ENCODE measurements at regions not wholly inside any gene's neighbourhood (a gene's known extent, or its start where the extent isn't known, plus 50 kb on each side); places are given as distances from the start of the nearest gene placed in this dataset.

DNA sequence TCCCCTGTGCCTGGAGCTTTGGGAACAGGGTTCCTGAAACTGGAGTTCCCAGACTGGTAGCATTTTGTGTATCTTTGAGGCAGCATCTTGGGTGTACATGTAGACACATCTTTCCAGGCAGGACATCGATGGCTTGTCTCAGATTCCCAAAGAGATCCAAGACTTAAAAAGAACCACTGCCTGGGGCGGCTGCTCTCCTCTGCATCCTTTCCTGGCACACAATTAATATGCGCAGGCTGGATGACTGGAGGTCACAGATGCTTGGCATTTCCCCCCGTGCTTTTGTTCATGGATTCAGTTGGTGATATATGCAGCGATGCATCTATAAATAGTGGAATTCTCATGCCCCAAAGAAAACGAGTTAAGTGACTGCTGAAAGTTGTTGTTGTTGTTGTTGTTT lies 80.5 kb downstream of the CLDN34 start:
- WGBS, 2 experiments (ENCODE audit: insufficient coverage in 2 of 2), result 60 to 64% methylated on average over 2 to 4 of the region's 6 CpGs
- H3K9me3 ChIP-seq (ENCODE audit: control insufficient read depth, low read length), result no peaks in the 10 kb centered on the region
- no peaks in the 10 kb centered on the region for H3K36me3 ChIP-seq (ENCODE audit: control insufficient read depth, insufficient read depth, low read length)
- peak overlapping the region; percentile 59 for H3K27ac ChIP-seq (ENCODE audit: low read depth, low read length, severe bottlenecking)
- H3K4me1 ChIP-seq (ENCODE audit: control insufficient read depth, insufficient read depth, low read length, poor library complexity, severe bottlenecking), result peaks cover 12% of the 10 kb centered on the region
- no peak overlapping the region for H3K4me3 ChIP-seq (ENCODE audit: extremely low read depth, insufficient read depth, low read length, poor library complexity, severe bottlenecking)

DNA sequence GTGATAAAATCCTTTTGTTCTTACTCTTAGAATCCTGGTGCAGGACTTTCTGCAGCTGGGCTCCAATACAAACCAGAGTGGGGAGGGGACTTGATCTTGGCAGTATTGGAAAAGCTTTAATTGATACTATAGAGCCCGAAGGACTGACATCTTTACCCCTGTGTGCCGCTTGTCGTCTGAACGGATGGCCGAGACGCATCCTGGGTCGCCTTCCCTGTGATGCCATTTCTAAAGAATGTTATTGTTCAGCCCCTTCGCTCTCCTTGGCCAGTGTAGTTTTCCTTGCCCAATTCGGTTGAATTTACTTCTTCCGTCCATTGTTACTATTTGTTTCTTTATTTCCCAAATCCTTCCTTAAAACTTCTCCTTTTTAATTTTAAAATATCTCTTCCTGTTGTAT lies 80.9 kb downstream of the CLDN34 start:
- peak overlapping the region; percentile 59 for H3K27ac ChIP-seq (ENCODE audit: low read depth, low read length, severe bottlenecking)

DNA sequence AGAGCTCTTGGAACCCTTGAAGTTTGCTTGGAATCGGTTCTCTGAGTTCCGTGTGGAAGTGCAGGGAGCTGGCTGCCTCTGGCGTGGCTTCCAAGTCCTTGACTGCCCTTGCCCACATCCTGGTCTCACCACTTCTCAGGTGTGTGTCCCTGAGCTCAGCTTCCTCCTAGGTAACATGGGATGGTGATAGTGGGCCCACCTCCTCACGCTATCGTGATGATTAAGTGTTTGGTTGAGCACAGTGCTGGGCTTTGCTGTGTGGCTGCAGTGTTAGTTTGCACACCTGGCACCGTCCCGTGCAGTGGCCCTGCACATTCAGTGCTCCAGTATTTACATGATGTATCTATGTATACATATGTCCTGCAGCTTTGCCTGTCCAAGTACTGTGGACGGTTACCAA lies 81.5 kb downstream of the CLDN34 start:
- no peak overlapping the region for H3K27ac ChIP-seq (ENCODE audit: low read depth, low read length, severe bottlenecking)

More for the DNA sequence above, 80.9 kb downstream of the CLDN34 start:
- no peaks in the 10 kb centered on the region for H3K36me3 ChIP-seq (ENCODE audit: control insufficient read depth, insufficient read depth, low read length)
- peaks cover 12% of the 10 kb centered on the region for H3K4me1 ChIP-seq (ENCODE audit: control insufficient read depth, insufficient read depth, low read length, poor library complexity, severe bottlenecking)
- WGBS, 2 experiments (ENCODE audit: insufficient coverage in 2 of 2), result 18 to 19% methylated on average over 6 to 7 of the region's 10 CpGs
- H3K9me3 ChIP-seq (ENCODE audit: control insufficient read depth, low read length), result no peaks in the 10 kb centered on the region
- no peak overlapping the region for H3K4me3 ChIP-seq (ENCODE audit: extremely low read depth, insufficient read depth, low read length, poor library complexity, severe bottlenecking)

DNA sequence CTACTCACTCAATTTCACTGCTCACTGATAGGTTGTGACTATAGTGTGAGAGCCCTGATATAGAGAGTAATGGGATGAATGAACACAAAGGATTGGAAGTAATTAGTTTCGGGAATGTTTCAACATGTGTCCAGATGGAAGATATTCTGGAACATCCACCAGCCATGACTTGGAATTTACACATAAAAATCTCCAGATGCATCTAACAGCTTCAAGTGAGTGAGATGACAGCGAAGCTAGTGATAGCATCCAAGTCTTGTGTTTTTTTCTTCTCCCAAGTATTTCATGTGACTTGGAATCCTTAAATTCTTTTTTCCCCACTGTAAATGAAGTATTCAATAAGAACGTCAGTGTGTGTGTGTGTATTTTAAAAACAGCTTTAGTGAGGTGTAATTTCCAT lies 82.1 kb downstream of the CLDN34 start:
- Histone ChIP-seq H3K4me1 (ENCODE audit: control insufficient read depth, insufficient read depth, low read length, poor library complexity, severe bottlenecking) (peaks cover 12% of the 10 kb centered on the region), H3K4me3 (ENCODE audit: extremely low read depth, insufficient read depth, low read length, poor library complexity, severe bottlenecking) (no peak overlapping the region), H3K9me3 (ENCODE audit: control insufficient read depth, low read length) (no peaks in the 10 kb centered on the region), H3K27ac (ENCODE audit: low read depth, low read length, severe bottlenecking) (no peak overlapping the region), H3K36me3 (ENCODE audit: control insufficient read depth, insufficient read depth, low read length) (no peaks in the 10 kb centered on the region)
- WGBS, 2 experiments (ENCODE audit: insufficient coverage in 2 of 2), result no CpG with 5 or more reads among the region's 3 CpGs

More for the DNA sequence above, 81.5 kb downstream of the CLDN34 start:
- H3K9me3 ChIP-seq (ENCODE audit: control insufficient read depth, low read length), result no peaks in the 10 kb centered on the region
- no peaks in the 10 kb centered on the region for H3K36me3 ChIP-seq (ENCODE audit: control insufficient read depth, insufficient read depth, low read length)
- no peak overlapping the region for H3K4me3 ChIP-seq (ENCODE audit: extremely low read depth, insufficient read depth, low read length, poor library complexity, severe bottlenecking)
- WGBS, 2 experiments (ENCODE audit: insufficient coverage in 2 of 2), result no CpG with 5 or more reads among the region's 8 CpGs
- H3K4me1 ChIP-seq (ENCODE audit: control insufficient read depth, insufficient read depth, low read length, poor library complexity, severe bottlenecking), result peaks cover 12% of the 10 kb centered on the region

DNA sequence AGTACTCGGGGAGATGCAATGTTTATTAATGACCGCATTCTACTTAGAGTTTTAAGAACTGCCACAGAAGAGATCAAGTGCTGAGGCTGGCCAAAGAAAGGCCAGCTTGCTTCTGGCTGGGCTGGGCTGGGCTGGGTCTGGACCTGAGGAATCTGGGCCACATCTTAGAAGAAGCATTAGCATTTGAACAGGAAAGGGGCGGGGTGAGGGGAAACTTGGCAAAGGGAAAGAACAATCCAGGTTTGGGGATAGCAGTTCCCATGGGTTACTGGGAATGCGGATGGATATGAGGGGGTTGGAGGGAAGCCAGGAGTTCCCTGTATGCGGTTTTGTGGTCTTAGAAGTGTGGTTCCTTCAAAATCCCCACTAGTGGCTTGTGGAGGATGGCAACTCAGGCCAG lies 83.3 kb downstream of the CLDN34 start:
- H3K27ac ChIP-seq (ENCODE audit: low read depth, low read length, severe bottlenecking), result no peak overlapping the region
- WGBS, 2 experiments (ENCODE audit: insufficient coverage in 2 of 2), result 58 to 100% methylated on average over 1 to 3 of the region's 5 CpGs
- peaks cover 12% of the 10 kb centered on the region for H3K4me1 ChIP-seq (ENCODE audit: control insufficient read depth, insufficient read depth, low read length, poor library complexity, severe bottlenecking)
- H3K9me3 ChIP-seq (ENCODE audit: control insufficient read depth, low read length), result no peaks in the 10 kb centered on the region
- H3K36me3 ChIP-seq (ENCODE audit: control insufficient read depth, insufficient read depth, low read length), result peaks cover 4% of the 10 kb centered on the region
- H3K4me3 ChIP-seq (ENCODE audit: extremely low read depth, insufficient read depth, low read length, poor library complexity, severe bottlenecking), result no peak overlapping the region

DNA sequence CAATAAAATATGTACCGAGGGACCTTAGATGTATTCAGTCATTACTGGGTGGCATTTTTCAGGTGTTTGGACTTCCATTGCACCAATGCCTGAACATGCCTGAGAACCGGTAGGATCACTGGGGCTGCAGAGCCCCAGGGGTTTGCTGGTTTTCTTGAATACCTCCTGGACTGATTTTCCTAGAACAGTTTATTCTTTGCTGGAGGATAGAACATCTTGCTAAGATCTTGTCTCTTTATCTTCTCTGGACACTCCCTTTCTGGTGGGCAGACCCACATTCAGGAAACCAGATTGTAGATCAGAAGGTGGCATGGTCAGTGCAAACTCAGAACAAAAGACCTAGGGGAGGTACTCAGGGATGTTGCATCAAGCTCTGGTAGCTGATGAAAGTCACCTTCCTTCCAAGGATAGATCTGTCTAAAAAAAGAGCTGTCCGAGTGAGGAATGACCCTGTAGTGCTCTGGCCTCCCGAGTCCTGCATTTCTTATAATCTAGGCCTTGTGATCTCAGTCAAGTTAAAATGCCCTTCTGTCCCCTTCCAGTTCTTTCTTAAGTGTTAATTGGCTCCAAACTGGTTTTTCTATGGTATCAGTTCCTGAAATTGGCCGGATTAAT lies 84.8 kb downstream of the CLDN34 start:
- 96% methylated on average over 3 of the region's 5 CpGs; no CpG with 5 or more reads in 1 of the 2 experiments for WGBS, 2 experiments (ENCODE audit: insufficient coverage in 2 of 2)
- H3K27ac ChIP-seq (ENCODE audit: low read depth, low read length, severe bottlenecking), result no peak overlapping the region
- H3K4me3 ChIP-seq (ENCODE audit: extremely low read depth, insufficient read depth, low read length, poor library complexity, severe bottlenecking), result no peak overlapping the region
- no peaks in the 10 kb centered on the region for H3K9me3 ChIP-seq (ENCODE audit: control insufficient read depth, low read length)
- peaks cover 12% of the 10 kb centered on the region for H3K4me1 ChIP-seq (ENCODE audit: control insufficient read depth, insufficient read depth, low read length, poor library complexity, severe bottlenecking)
- H3K36me3 ChIP-seq (ENCODE audit: control insufficient read depth, insufficient read depth, low read length), result peaks cover 4% of the 10 kb centered on the region

DNA sequence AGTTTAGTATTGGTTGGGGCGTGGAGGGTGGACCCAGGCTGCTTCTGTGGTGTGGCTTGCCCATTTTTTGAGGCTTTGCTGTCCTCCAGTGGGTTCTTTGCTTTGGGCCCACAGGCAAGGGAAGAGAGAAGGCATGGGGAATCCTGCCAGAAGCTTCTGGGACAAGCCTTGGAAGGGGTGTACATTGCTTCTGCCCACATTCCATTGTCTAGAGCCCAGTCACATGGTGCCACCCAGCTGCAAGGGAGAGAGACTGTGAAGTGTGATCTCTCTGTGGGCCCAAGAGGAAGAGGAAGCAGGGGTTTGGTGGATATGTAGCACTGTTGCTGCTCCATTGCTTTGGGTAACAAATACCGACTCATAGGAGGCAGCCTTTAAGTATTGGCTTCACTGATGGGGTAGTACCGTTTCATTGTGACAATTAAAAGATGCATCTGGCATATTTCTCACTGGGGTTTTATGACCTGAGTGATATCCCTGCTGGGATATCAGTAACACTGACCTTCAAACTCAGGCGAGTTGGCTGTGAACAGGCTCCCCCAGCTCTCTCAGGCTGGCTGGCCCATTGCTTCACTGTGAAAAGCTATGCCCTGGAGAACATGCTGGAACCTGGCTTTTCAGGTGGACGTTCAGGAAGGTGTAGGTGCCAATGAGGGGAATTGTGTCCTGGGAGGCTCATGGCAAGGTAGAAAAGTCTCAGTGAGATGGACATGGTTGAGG lies 85.9 kb downstream of the CLDN34 start:
- 86 to 100% methylated on average over 1 of the region's 5 CpGs for WGBS, 2 experiments (ENCODE audit: insufficient coverage in 2 of 2)
- Histone ChIP-seq H3K9me3 (ENCODE audit: control insufficient read depth, low read length) (no peaks in the 10 kb centered on the region), H3K4me3 (ENCODE audit: extremely low read depth, insufficient read depth, low read length, poor library complexity, severe bottlenecking) (no peak overlapping the region), H3K4me1 (ENCODE audit: control insufficient read depth, insufficient read depth, low read length, poor library complexity, severe bottlenecking) (peaks cover 5% of the 10 kb centered on the region), H3K27ac (ENCODE audit: low read depth, low read length, severe bottlenecking) (no peak overlapping the region), H3K36me3 (ENCODE audit: control insufficient read depth, insufficient read depth, low read length) (peaks cover 4% of the 10 kb centered on the region)

DNA sequence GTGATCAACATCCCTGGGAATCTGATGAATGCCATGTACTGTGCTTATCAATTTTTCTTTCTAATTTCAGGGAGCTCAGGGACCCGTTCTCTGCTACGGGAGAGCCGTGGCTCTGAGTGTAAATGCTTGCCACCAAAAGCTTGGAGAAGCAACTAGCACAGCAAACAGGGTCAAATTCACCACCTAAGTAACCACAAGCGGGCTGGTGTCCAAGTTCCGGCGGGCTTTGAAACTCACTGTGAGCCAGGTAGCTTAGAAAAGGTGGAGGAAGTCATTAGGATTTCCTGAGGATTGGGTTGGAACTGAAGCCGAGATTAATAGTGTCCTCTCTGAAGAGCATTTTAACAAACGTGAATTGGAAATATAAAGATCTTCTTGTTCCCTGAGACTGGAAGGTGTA lies 87.2 kb downstream of the CLDN34 start:
- Histone ChIP-seq H3K4me1 (ENCODE audit: control insufficient read depth, insufficient read depth, low read length, poor library complexity, severe bottlenecking) (no peaks in the 10 kb centered on the region), H3K4me3 (ENCODE audit: extremely low read depth, insufficient read depth, low read length, poor library complexity, severe bottlenecking) (no peak overlapping the region), H3K9me3 (ENCODE audit: control insufficient read depth, low read length) (no peaks in the 10 kb centered on the region), H3K27ac (ENCODE audit: low read depth, low read length, severe bottlenecking) (no peak overlapping the region), H3K36me3 (ENCODE audit: control insufficient read depth, insufficient read depth, low read length) (peaks cover 4% of the 10 kb centered on the region)
- 83 to 95% methylated on average over 1 to 4 of the region's 8 CpGs for WGBS, 2 experiments (ENCODE audit: insufficient coverage in 2 of 2)

DNA sequence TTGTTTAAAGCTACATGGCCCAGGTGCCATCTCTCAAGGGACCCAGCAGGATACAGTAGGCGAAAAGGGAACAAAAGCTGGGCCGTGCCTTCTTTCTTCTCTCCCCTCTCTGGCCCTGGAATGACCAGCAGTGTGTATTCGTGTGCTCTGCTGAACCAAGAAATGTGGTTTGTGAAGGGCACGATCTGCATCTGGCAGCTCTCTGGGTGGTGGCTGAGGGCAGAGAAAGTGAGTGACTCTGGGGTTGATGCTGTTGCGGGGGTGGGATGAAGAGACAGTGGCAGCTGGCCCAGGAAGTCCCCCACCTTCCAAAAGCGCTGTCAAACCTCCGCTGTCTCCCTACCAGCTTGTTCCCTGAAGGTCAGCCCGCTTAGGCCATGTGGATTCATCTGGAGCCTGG lies 88.3 kb downstream of the CLDN34 start:
- H3K27ac ChIP-seq (ENCODE audit: low read depth, low read length, severe bottlenecking), result no peak overlapping the region
- H3K36me3 ChIP-seq (ENCODE audit: control insufficient read depth, insufficient read depth, low read length), result peaks cover 4% of the 10 kb centered on the region
- no peaks in the 10 kb centered on the region for H3K9me3 ChIP-seq (ENCODE audit: control insufficient read depth, low read length)
- H3K4me1 ChIP-seq (ENCODE audit: control insufficient read depth, insufficient read depth, low read length, poor library complexity, severe bottlenecking), result no peaks in the 10 kb centered on the region
- WGBS, 2 experiments (ENCODE audit: insufficient coverage in 2 of 2), result 80 to 100% methylated on average over 1 to 2 of the region's 8 CpGs
- no peak overlapping the region for H3K4me3 ChIP-seq (ENCODE audit: extremely low read depth, insufficient read depth, low read length, poor library complexity, severe bottlenecking)

DNA sequence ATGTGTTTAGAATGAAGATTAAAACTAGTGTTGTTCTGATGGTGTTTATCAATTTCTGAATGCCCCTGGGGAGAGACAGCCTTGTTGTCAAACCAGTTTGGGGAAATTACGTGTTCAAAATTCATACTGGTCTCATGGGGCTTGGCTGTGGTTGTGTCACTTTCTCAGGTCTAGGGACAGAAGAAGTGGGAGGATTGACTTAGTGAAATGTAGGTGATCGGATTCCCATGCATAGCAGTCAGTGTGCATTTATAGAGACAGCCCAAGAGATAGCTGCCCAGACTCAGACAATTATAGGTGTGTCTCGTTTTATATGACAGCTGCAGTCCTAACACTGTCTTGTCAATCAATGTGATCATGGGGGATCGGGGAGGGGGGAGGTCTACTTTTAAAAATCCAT lies 94.4 kb upstream of the CLCN4 start:
- H3K4me3 ChIP-seq (ENCODE audit: extremely low read depth, insufficient read depth, low read length, poor library complexity, severe bottlenecking), result no peak overlapping the region
- H3K36me3 ChIP-seq (ENCODE audit: control insufficient read depth, insufficient read depth, low read length), result peaks cover 15% of the 10 kb centered on the region
- no peaks in the 10 kb centered on the region for H3K9me3 ChIP-seq (ENCODE audit: control insufficient read depth, low read length)
- WGBS, 2 experiments (ENCODE audit: insufficient coverage in 2 of 2), result 100% methylated on average over 2 of the region's 4 CpGs
- no peak overlapping the region for H3K27ac ChIP-seq (ENCODE audit: low read depth, low read length, severe bottlenecking)
- peaks cover 10% of the 10 kb centered on the region for H3K4me1 ChIP-seq (ENCODE audit: control insufficient read depth, insufficient read depth, low read length, poor library complexity, severe bottlenecking)

DNA sequence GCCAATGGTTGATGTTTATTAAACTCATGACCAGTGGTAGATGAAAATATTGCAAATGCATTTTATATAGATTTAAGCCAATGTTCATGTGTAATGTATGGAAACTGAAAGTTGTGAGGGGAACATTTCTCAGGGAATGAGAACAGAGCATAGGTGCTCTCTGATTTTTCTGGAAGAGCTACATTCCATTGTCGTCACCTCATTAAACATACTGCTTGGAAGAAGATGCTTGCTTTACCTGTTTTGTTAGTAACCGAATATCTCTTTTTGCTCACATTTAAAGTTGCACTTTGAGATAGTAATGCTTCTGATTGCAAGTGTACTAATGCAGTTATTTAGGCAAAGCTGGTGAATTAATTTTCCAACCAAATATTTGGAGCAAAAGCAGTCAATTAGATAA lies 93.8 kb upstream of the CLCN4 start:
- Histone ChIP-seq H3K36me3 (ENCODE audit: control insufficient read depth, insufficient read depth, low read length) (peaks cover 21% of the 10 kb centered on the region), H3K9me3 (ENCODE audit: control insufficient read depth, low read length) (no peaks in the 10 kb centered on the region), H3K4me1 (ENCODE audit: control insufficient read depth, insufficient read depth, low read length, poor library complexity, severe bottlenecking) (peaks cover 10% of the 10 kb centered on the region), H3K27ac (ENCODE audit: low read depth, low read length, severe bottlenecking) (no peak overlapping the region), H3K4me3 (ENCODE audit: extremely low read depth, insufficient read depth, low read length, poor library complexity, severe bottlenecking) (no peak overlapping the region)
- WGBS, 2 experiments (ENCODE audit: insufficient coverage in 2 of 2), result no CpG with 5 or more reads among the region's 2 CpGs

Measured in mesodermal cell (in vitro differentiated cells).